Neural progenitor cell (in vitro differentiated cells): ENCODE measurements at regions not wholly inside any gene's neighbourhood (a gene's known extent, or its start where the extent isn't known, plus 50 kb on each side); places are given as distances from the start of the nearest gene placed in this dataset.

Experiments
- DNase-seq: peaks from one replicate; pipeline ENCODE4 v3.0.0-alpha.2; 2016; ENCODE audit warnings: low spot score
- H2AFZ ChIP-seq: fragments of 200-600 bp; sonication (generic); replicated peaks from 2 replicates; pipeline ENCODE4 v1.6.1; 2016; ENCODE audit warnings: antibody characterized with exemption
- H3F3A ChIP-seq: fragments of 200-600 bp; sonication (generic); 2 replicates; pipeline ENCODE4 v1.6.1; 2016; ENCODE audit warnings: antibody characterized with exemption, low read depth
- H3K27ac ChIP-seq: fragments of 200-600 bp; sonication (generic); 2 replicates; pipeline ENCODE4 v1.5.1; 2016; ENCODE audit warnings: mild to moderate bottlenecking
- H3K27me3 ChIP-seq: fragments of 200-600 bp; sonication (generic); 2 replicates; pipeline ENCODE4 v1.6.1; 2016; ENCODE audit warnings: mild to moderate bottlenecking, moderate library complexity
- H3K36me3 ChIP-seq: fragments of 200-600 bp; sonication (generic); 2 replicates; pipeline ENCODE4 v1.5.1; 2016
- H3K4me1 ChIP-seq: fragments of 200-600 bp; sonication (generic); 2 replicates; pipeline ENCODE4 v1.6.1; 2016; ENCODE audit warnings: mixed run types
- H3K4me2 ChIP-seq: fragments of 200-600 bp; sonication (generic); 2 replicates; pipeline ENCODE4 v1.6.1; 2016
- H3K4me3 ChIP-seq: fragments of 200-600 bp; sonication (generic); 2 replicates; pipeline ENCODE4 v1.5.1; 2016
- H3K79me2 ChIP-seq: fragments of 200-600 bp; sonication (generic); 2 replicates; pipeline ENCODE4 v1.6.1; 2016; ENCODE audit warnings: low read depth
- H3K9ac ChIP-seq: fragments of 200-600 bp; sonication (generic); 2 replicates; pipeline ENCODE4 v1.6.1; 2016
- H3K9me3 ChIP-seq: fragments of 200-600 bp; sonication (generic); 2 replicates; pipeline ENCODE4 v1.5.1; 2016; ENCODE audit warnings: low read depth
- H4K20me1 ChIP-seq: fragments of 200-600 bp; sonication (generic); 2 replicates; pipeline ENCODE4 v1.6.1; 2016; ENCODE audit warnings: low read depth
- H3K27ac Mint-ChIP-seq: 3 replicates; pipeline ENCODE4 v1.8.0; 2021; ENCODE audit warnings: mixed read lengths
- H3K27me3 Mint-ChIP-seq: 2 replicates; pipeline ENCODE4 v1.8.0; 2022; ENCODE audit warnings: low read depth, mild to moderate bottlenecking, inconsistent platforms, moderate library complexity, mixed read lengths; ENCODE audit not compliant: insufficient read depth
- H3K36me3 Mint-ChIP-seq: 3 replicates; pipeline ENCODE4 v1.8.0; 2021; ENCODE audit warnings: mixed read lengths
- H3K4me1 Mint-ChIP-seq: 3 replicates; pipeline ENCODE4 v1.8.0; 2021; ENCODE audit warnings: mixed read lengths
- H3K4me3 Mint-ChIP-seq: 3 replicates; pipeline ENCODE4 v1.8.0; 2021; ENCODE audit warnings: mild to moderate bottlenecking, moderate library complexity, mixed read lengths
- H3K9me3 Mint-ChIP-seq: 3 replicates; pipeline ENCODE4 v1.8.0; 2020; ENCODE audit warnings: mixed read lengths
- EZH2 ChIP-seq: fragments of 200-600 bp; sonication (generic); IDR thresholded peaks from 2 replicates; pipeline ENCODE4 v1.6.1; 2017; ENCODE audit warnings: antibody characterized with exemption, mild to moderate bottlenecking, moderate library complexity
- EZH2phosphoT487 ChIP-seq: fragments of 200-600 bp; sonication (generic); IDR thresholded peaks from 2 replicates; pipeline ENCODE4 v1.6.1; 2017; ENCODE audit warnings: antibody characterized with exemption
- TF ChIP-seq, protein P1 (sequence below): fragments of 200-600 bp; sonication (generic); IDR thresholded peaks from 2 replicates; pipeline ENCODE4 v1.5.1; 2017; ENCODE audit warnings: antibody characterized with exemption, mild to moderate bottlenecking

GRCh38 chr6:4404415-4404814 lies 269.0 kb upstream of the ECI2 start:
- H3K4me3 Mint-ChIP-seq, result no peak overlapping the region
- no peak overlapping the region for H3K27ac Mint-ChIP-seq
- H3K4me3 ChIP-seq, result no peak overlapping the region
- TF ChIP-seq EZH2, result no peak
- H3K36me3 ChIP-seq, result no peaks in the 10 kb centered on the region
- H3K36me3 Mint-ChIP-seq, result no peaks in the 10 kb centered on the region
- no peaks in the 10 kb centered on the region for H3K79me2 ChIP-seq
- no peaks in the 10 kb centered on the region for H3K27me3 ChIP-seq
- H3K27ac ChIP-seq, result no peak overlapping the region
- H3K4me2 ChIP-seq, result no peak overlapping the region
- no peak overlapping the region for H2AFZ ChIP-seq
- no peaks in the 10 kb centered on the region for H4K20me1 ChIP-seq
- H3K4me1 Mint-ChIP-seq, result peaks cover 7% of the 10 kb centered on the region
- peaks cover 10% of the 10 kb centered on the region for H3K4me1 ChIP-seq
- peaks cover 14% of the 10 kb centered on the region for H3K9me3 Mint-ChIP-seq
- H3F3A ChIP-seq, result no peaks in the 10 kb centered on the region
- no peak for DNase-seq
- peaks cover 7% of the 10 kb centered on the region for H3K27me3 Mint-ChIP-seq
- no peaks in the 10 kb centered on the region for H3K9me3 ChIP-seq
- H3K9ac ChIP-seq, result no peak overlapping the region

DNA sequence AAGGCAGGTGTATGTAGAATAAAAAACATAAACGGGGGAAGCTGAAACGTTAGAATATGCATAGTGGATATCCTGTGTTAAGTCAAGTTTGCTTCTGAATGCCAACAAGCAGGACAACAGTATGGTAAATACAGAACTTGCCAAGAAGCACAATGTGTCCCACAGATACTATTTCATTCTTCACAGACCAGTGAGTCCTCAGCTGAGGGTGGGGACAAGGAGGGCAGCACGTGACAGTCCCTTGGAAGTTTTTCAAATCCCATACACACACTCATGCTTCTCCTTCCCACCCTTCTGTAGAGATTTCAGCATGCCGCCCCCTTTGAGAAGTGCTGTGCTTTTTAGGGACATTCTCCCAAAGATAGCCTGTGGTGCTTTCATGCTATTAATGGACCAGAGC lies 268.5 kb upstream of the ECI2 start:
- no peak overlapping the region for H3K9ac ChIP-seq
- Mint-ChIP-seq H3K4me1 (peaks cover 7% of the 10 kb centered on the region), H3K27me3 (peaks cover 7% of the 10 kb centered on the region), H3K9me3 (peaks cover 11% of the 10 kb centered on the region), H3K27ac (no peak overlapping the region), H3K36me3 (no peaks in the 10 kb centered on the region), H3K4me3 (no peak overlapping the region)
- no peaks in the 10 kb centered on the region for H3K36me3 ChIP-seq
- H3F3A ChIP-seq, result no peaks in the 10 kb centered on the region
- no peak for TF ChIP-seq EZH2
- TF ChIP-seq, protein P1, sequence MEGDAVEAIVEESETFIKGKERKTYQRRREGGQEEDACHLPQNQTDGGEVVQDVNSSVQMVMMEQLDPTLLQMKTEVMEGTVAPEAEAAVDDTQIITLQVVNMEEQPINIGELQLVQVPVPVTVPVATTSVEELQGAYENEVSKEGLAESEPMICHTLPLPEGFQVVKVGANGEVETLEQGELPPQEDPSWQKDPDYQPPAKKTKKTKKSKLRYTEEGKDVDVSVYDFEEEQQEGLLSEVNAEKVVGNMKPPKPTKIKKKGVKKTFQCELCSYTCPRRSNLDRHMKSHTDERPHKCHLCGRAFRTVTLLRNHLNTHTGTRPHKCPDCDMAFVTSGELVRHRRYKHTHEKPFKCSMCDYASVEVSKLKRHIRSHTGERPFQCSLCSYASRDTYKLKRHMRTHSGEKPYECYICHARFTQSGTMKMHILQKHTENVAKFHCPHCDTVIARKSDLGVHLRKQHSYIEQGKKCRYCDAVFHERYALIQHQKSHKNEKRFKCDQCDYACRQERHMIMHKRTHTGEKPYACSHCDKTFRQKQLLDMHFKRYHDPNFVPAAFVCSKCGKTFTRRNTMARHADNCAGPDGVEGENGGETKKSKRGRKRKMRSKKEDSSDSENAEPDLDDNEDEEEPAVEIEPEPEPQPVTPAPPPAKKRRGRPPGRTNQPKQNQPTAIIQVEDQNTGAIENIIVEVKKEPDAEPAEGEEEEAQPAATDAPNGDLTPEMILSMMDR, result no peak
- TF ChIP-seq EZH2phosphoT487, result no peak
- H3K4me3 ChIP-seq, result no peak overlapping the region
- H3K9me3 ChIP-seq, result no peaks in the 10 kb centered on the region
- H3K4me2 ChIP-seq, result no peak overlapping the region
- H3K27me3 ChIP-seq, result no peaks in the 10 kb centered on the region
- H3K27ac ChIP-seq, result no peak overlapping the region
- no peaks in the 10 kb centered on the region for H3K79me2 ChIP-seq
- no peaks in the 10 kb centered on the region for H4K20me1 ChIP-seq
- no peak overlapping the region for H2AFZ ChIP-seq
- no peak for DNase-seq
- H3K4me1 ChIP-seq, result peaks cover 10% of the 10 kb centered on the region

- Histone ChIP-seq H2AFZ (no peak overlapping the region), H3K27me3 (no peaks in the 10 kb centered on the region), H3K36me3 (no peaks in the 10 kb centered on the region), H4K20me1 (no peaks in the 10 kb centered on the region), H3K4me1 (peaks cover 10% of the 10 kb centered on the region), H3K9me3 (no peaks in the 10 kb centered on the region), H3K4me2 (no peak overlapping the region), H3F3A (no peaks in the 10 kb centered on the region), H3K4me3 (no peak overlapping the region), H3K9ac (no peak overlapping the region), H3K79me2 (no peaks in the 10 kb centered on the region), H3K27ac (no peak overlapping the region)
- Mint-ChIP-seq H3K4me1 (peaks cover 7% of the 10 kb centered on the region), H3K27ac (no peak overlapping the region), H3K27me3 (peaks cover 5% of the 10 kb centered on the region), H3K4me3 (no peak overlapping the region), H3K36me3 (no peaks in the 10 kb centered on the region), H3K9me3 (peaks cover 11% of the 10 kb centered on the region)
- no peak for DNase-seq
- TF ChIP-seq EZH2phosphoT487 (no peak), EZH2 (no peak)
- TF ChIP-seq, protein P1, result no peak
Observed at GRCh38 chr6:4403023-4403752, 267.8 kb upstream of the ECI2 start.

DNA sequence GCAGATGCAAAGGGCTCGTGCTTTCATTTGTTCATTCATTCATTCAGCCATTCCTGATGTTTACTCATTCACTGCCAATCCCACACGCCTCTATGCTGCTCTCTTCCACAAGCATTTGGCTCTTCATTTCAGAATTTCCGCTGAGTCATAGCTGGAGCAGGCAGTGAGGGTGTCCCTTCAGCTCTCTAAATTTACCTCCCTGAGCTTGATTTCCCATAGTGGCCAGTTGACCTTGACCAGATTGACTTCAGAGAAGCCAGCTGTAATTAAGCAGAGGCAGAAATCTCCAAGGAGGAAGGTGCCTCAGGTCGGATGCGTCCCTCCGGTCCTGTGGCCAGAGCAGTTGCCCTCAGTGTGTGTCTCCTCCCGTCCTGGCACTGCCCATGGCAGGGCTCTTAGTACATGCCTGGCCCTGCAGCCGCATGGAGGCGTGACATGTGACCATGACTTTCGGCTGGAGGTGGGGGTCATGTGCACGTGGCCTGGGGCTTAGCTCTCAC lies 267.2 kb upstream of the ECI2 start:
- peak overlapping the region; percentile 8 for H3K27ac Mint-ChIP-seq
- Histone ChIP-seq H3K27ac (no peak overlapping the region), H2AFZ (no peak overlapping the region), H3K9ac (no peak overlapping the region), H3K27me3 (no peaks in the 10 kb centered on the region), H3K9me3 (no peaks in the 10 kb centered on the region), H4K20me1 (no peaks in the 10 kb centered on the region), H3K79me2 (no peaks in the 10 kb centered on the region), H3F3A (no peaks in the 10 kb centered on the region), H3K36me3 (no peaks in the 10 kb centered on the region), H3K4me3 (no peak overlapping the region), H3K4me1 (peaks cover 10% of the 10 kb centered on the region), H3K4me2 (no peak overlapping the region)
- H3K4me1 Mint-ChIP-seq, result peaks cover 7% of the 10 kb centered on the region
- peak overlapping the region; percentile 21 for H3K4me3 Mint-ChIP-seq
- TF ChIP-seq EZH2, result no peak
- TF ChIP-seq, protein P1, result no peak
- no peak for TF ChIP-seq EZH2phosphoT487
- H3K27me3 Mint-ChIP-seq, result peaks cover 5% of the 10 kb centered on the region
- DNase-seq, result no peak
- peaks cover 11% of the 10 kb centered on the region for H3K9me3 Mint-ChIP-seq
- no peaks in the 10 kb centered on the region for H3K36me3 Mint-ChIP-seq
